ENCODE measurements at regions not wholly inside any gene's neighbourhood (a gene's known extent, or its start where the extent isn't known, plus 50 kb on each side); places are given as distances from the start of the nearest gene placed in this dataset.
A peak's percentile ranks its signal among the peaks of the same experiment; 100 is the strongest.
"Not testable (repeated sequence)": the region's sequence is repeated elsewhere in the genome, so short reads cannot be mapped to it uniquely, and the experiment has no call there.

- DNase-seq: peak; percentile 11
Observed at GRCh38 chr17:72458301-72458700, 337.5 kb downstream of the SOX9 start.

- no peak for DNase-seq
Observed at GRCh38 chr17:72460711-72461110, 339.9 kb downstream of the SOX9 start.

GRCh38 chr17:72461757-72462156 is 340.9 kb downstream of the SOX9 start:
- no peak for DNase-seq

GRCh38 chr17:72462407-72462806 is 341.6 kb downstream of the SOX9 start:
- no peak for DNase-seq

GRCh38 chr17:72462814-72463213 is 342.0 kb downstream of the SOX9 start:
- DNase-seq: no peak

GRCh38 chr17:72463287-72464102 is 342.7 kb downstream of the SOX9 start:
- DNase-seq: no peak

- DNase-seq: not testable (repeated sequence)
Observed at GRCh38 chr17:72464221-72464620, 343.4 kb downstream of the SOX9 start.

GRCh38 chr17:72465191-72466024 is 344.6 kb downstream of the SOX9 start:
- peak; percentile 60 for DNase-seq

- DNase-seq: no peak
Observed at GRCh38 chr17:72466199-72466598, 345.4 kb downstream of the SOX9 start.

GRCh38 chr17:72466606-72467005 is 345.8 kb downstream of the SOX9 start:
- no peak for DNase-seq

GRCh38 chr17:72467841-72468653 is 347.2 kb downstream of the SOX9 start:
- DNase-seq: no peak

GRCh38 chr17:72468841-72469240 is 348.0 kb downstream of the SOX9 start:
- no peak for DNase-seq

- no peak for DNase-seq
Observed at GRCh38 chr17:72470121-72470705, 349.4 kb downstream of the SOX9 start.

- DNase-seq: no peak
Observed at GRCh38 chr17:72470734-72471133, 349.9 kb downstream of the SOX9 start.

- no peak for DNase-seq
Observed at GRCh38 chr17:72471296-72471695, 350.5 kb downstream of the SOX9 start.

GRCh38 chr17:72472106-72472505 is 351.3 kb downstream of the SOX9 start:
- DNase-seq: peak; percentile 10

- DNase-seq: not testable (repeated sequence)
Observed at GRCh38 chr17:72472853-72473390, 352.1 kb downstream of the SOX9 start.

- no peak for DNase-seq
Observed at GRCh38 chr17:72474243-72474642, 353.4 kb downstream of the SOX9 start.

- DNase-seq: no peak
Observed at GRCh38 chr17:72474719-72475477, 354.1 kb downstream of the SOX9 start.

- no peak for DNase-seq
Observed at GRCh38 chr17:72476134-72476533, 355.3 kb downstream of the SOX9 start.

GRCh38 chr17:72476575-72476986 is 355.8 kb downstream of the SOX9 start:
- no peak for DNase-seq

GRCh38 chr17:72477491-72477890 is 356.7 kb downstream of the SOX9 start:
- peak; percentile 82 for DNase-seq

Data from NCI-H1105 treated with DMSO at 0.1 percent for 48 hours (cell line).